Transverse colon (tissue), 4 donors: ENCODE measurements at regions not wholly inside any gene's neighbourhood (a gene's known extent, or its start where the extent isn't known, plus 50 kb on each side); places are given as distances from the start of the nearest gene placed in this dataset.

Experiments used
- DNase-seq: peaks from one replicate; pipeline ENCODE4 v3.0.0-alpha.2; 2019
- H3K27ac ChIP-seq, 4 donors: fragments of 200-600 bp; sonication (generic); 2 replicates each; pipeline ENCODE4 v1.5.1; 2016 to 2018; ENCODE audit warnings: inconsistent platforms in 4 of 4
- H3K27me3 ChIP-seq: fragments of 200-600 bp; sonication (generic); 2 replicates; pipeline ENCODE4 v1.5.1; 2017; ENCODE audit warnings: inconsistent platforms
- H3K36me3 ChIP-seq, 4 donors: fragments of 200-600 bp; sonication (generic); 2 replicates each; pipeline ENCODE4 v1.5.1; 2017 to 2019; ENCODE audit warnings: inconsistent platforms in 4 of 4
- H3K4me1 ChIP-seq, 4 donors: fragments of 200-600 bp; sonication (generic); 2 replicates each; pipeline ENCODE4 v1.5.1; 2017 to 2020; ENCODE audit warnings: inconsistent platforms in 4 of 4
- H3K4me3 ChIP-seq, 4 donors: fragments of 200-600 bp; sonication (generic); 1 replicate in 1 of 4; 2 replicates in 3 of 4; pipeline versions ENCODE4 v1.5.1 to v1.6.1; 2017 to 2019; ENCODE audit warnings: inconsistent platforms in 4 of 4
- H3K9me3 ChIP-seq, 2 donors: fragments of 200-600 bp; sonication (generic); 2 replicates each; pipeline ENCODE4 v1.5.1; 2017 to 2019; ENCODE audit warnings: inconsistent platforms in 2 of 2
- CTCF ChIP-seq, 5 experiments: fragments of 200-600 bp in 3 of 5; fragments of 450-650 bp in 2 of 5; sonication (generic) in 3 of 5; IDR thresholded peaks; 1 replicate in 2 of 5; 2 replicates in 3 of 5; pipeline ENCODE4 v1.5.1; 2016 to 2017; ENCODE audit warnings: antibody characterized with exemption in 5 of 5, inconsistent platforms in 3 of 5, mild to moderate bottlenecking in 2 of 5, moderate library complexity in 1 of 5
- EP300 ChIP-seq: sonication (generic); formaldehyde crosslinking; IDR thresholded peaks from one replicate; pipeline ENCODE4 v1.6.1; 2017; ENCODE audit warnings: antibody characterized with exemption, low read depth
- POLR2A ChIP-seq: fragments of 450-650 bp; IDR thresholded peaks from one replicate; pipeline ENCODE4 v1.6.1; 2016; ENCODE audit warnings: antibody characterized with exemption, mild to moderate bottlenecking, moderate library complexity
- POLR2AphosphoS5 ChIP-seq, 3 donors: sonication (generic); formaldehyde crosslinking; IDR thresholded peaks; one replicate each; pipeline ENCODE4 v1.6.1; 2016; ENCODE audit warnings: antibody characterized with exemption in 3 of 3
- WGBS, 2 donors: methylation state at CpG; one replicate each; pipeline ENCODE4 v1.1.5; 2018; ENCODE audit warnings: low coverage in 1 of 2; 5-methylcytosine and 5-hydroxymethylcytosine counted together
- in situ Hi-C, 4 donors: fragments of 200-750 bp; cut with MboI; loops; one replicate each; pipeline versions ENCODE4 v1.15.0 to v1.15.1; 2017; ENCODE audit warnings: low sequenced_read_pairs in 3 of 4, low pct_ligation_motif_present in 1 of 4, low pct_unique_long_range_greater_than_20kb in 1 of 4
- intact Hi-C: fragments of 100-400 bp; cut with DNase I; formaldehyde crosslinking; loops from one replicate; pipeline ENCODE4 v1.15.1; 2023; ENCODE audit warnings: low total_unique reads

- 76 to 82% methylated on average over 3 to 4 of the region's 4 CpGs for WGBS, 2 donors
- H3K27me3 ChIP-seq = peaks cover 16% of the 10 kb centered on the region
- intact Hi-C loops (no loop called here), in situ Hi-C loops (loop anchor here in 1 of 4 donors (10.0 kb wide), 1 partner anchor 62 kb away; no protein-coding TSS in a partner anchor)
- H3K27ac ChIP-seq = no peak overlapping the region
- no peaks in the 10 kb centered on the region for H3K9me3 ChIP-seq
- H3K4me3 ChIP-seq = no peak overlapping the region
- no peaks in the 10 kb centered on the region for H3K36me3 ChIP-seq
- DNase-seq = no peak
- H3K4me1 ChIP-seq = peaks cover 0 to 3% (median 0%) of the 10 kb centered on the region in 4 donors
- TF ChIP-seq EP300 = no peak
- no peak for TF ChIP-seq POLR2A
- no peak for TF ChIP-seq POLR2AphosphoS5 (IDR thresholded peaks at IDR 0.05)
- no peak for TF ChIP-seq CTCF (IDR thresholded peaks at IDR 0.05)
Observed at GRCh38 chr1:20432341-20432740, 53.7 kb downstream of the CAMK2N1 start.

- in situ Hi-C loops (loop anchor here in 1 of 4 donors (10.0 kb wide), 1 partner anchor 64 kb away; no protein-coding TSS in a partner anchor), intact Hi-C loops (no loop called here)
- no peak for DNase-seq
- no peaks in the 10 kb centered on the region for H3K36me3 ChIP-seq
- H3K27ac ChIP-seq = no peak overlapping the region
- peaks cover 10% of the 10 kb centered on the region for H3K27me3 ChIP-seq
- TF ChIP-seq POLR2A (no peak), EP300 (no peak), CTCF (IDR thresholded peaks at IDR 0.05) (no peak), POLR2AphosphoS5 (IDR thresholded peaks at IDR 0.05) (no peak)
- no peak overlapping the region for H3K4me3 ChIP-seq
- peaks cover 0 to 3% (median 0%) of the 10 kb centered on the region in 4 donors for H3K4me1 ChIP-seq
- WGBS, 2 donors = 64% methylated on average over 6 of the region's 6 CpGs; no CpG with 5 or more reads in 1 of the 2 donors
- no peaks in the 10 kb centered on the region for H3K9me3 ChIP-seq
Observed at GRCh38 chr1:20431176-20431460, 54.9 kb downstream of the CAMK2N1 start.

- in situ Hi-C loops = loop anchor here in 1 of 4 donors (10.0 kb wide), 1 partner anchor 64 kb away; no protein-coding TSS in a partner anchor
Observed at GRCh38 chr1:20430355-20431175, 55.4 kb downstream of the CAMK2N1 start.

GRCh38 chr1:20429296-20429695, 56.7 kb downstream of the CAMK2N1 start:
- in situ Hi-C loops = no loop called here

More at GRCh38 chr1:20430355-20431175, 55.4 kb downstream of the CAMK2N1 start:
- no peaks in the 10 kb centered on the region for H3K36me3 ChIP-seq
- H3K4me1 ChIP-seq = peaks cover 0 to 3% (median 0%) of the 10 kb centered on the region in 4 donors
- no peak overlapping the region for H3K27ac ChIP-seq
- H3K4me3 ChIP-seq = no peak overlapping the region
- no peak for TF ChIP-seq POLR2A
- TF ChIP-seq CTCF (IDR thresholded peaks at IDR 0.05) = peak; percentile 61 to 80 (median 71)
- TF ChIP-seq EP300 = no peak
- peaks cover 7% of the 10 kb centered on the region for H3K27me3 ChIP-seq
- intact Hi-C loops = no loop called here
- peak; percentile 41 for DNase-seq
- peaks cover 0 to under 1% of the 10 kb centered on the region in 2 donors for H3K9me3 ChIP-seq
- 33% methylated on average over 12 of the region's 12 CpGs; no CpG with 5 or more reads in 1 of the 2 donors for WGBS, 2 donors

More at GRCh38 chr1:20429296-20429695, 56.7 kb downstream of the CAMK2N1 start:
- H3K36me3 ChIP-seq = no peaks in the 10 kb centered on the region
- no peak overlapping the region for H3K4me3 ChIP-seq
- no peak for DNase-seq
- H3K9me3 ChIP-seq = peaks cover 0 to 5% of the 10 kb centered on the region in 2 donors
- H3K27me3 ChIP-seq = peaks cover 8% of the 10 kb centered on the region
- TF ChIP-seq POLR2A = no peak
- no peak for TF ChIP-seq CTCF (IDR thresholded peaks at IDR 0.05)
- TF ChIP-seq POLR2AphosphoS5 (IDR thresholded peaks at IDR 0.05) = no peak
- no peak for TF ChIP-seq EP300
- intact Hi-C loops = no loop called here
- no peaks in the 10 kb centered on the region for H3K4me1 ChIP-seq
- WGBS, 2 donors = 52 to 66% methylated on average over 4 to 6 of the region's 6 CpGs
- H3K27ac ChIP-seq = no peak overlapping the region
